T-cell (primary cell): ENCODE measurements at regions not wholly inside any gene's neighbourhood (a gene's known extent, or its start where the extent isn't known, plus 50 kb on each side); places are given as distances from the start of the nearest gene placed in this dataset.

Experiments used
- ATAC-seq, 4 experiments: fragments of 200-7000 bp in 3 of 4; fragments of 150-1000 bp in 1 of 4; cut with Tn5 transposase; replicated peaks in 1 of 4; 1 replicate in 3 of 4; 2 replicates in 1 of 4; pipeline ENCODE4 v1.10.0; 2021; ENCODE audit warnings: moderate library complexity in 3 of 4, mild to moderate bottlenecking in 2 of 4, moderate number of reproducible peaks in 1 of 4
- CTCF ChIA-PET, 2 donors: fragments of 300-600 bp; sonication (Branson Sonifier 250); formaldehyde crosslinking; loops; one replicate each; lab custom pipeline; 2022; ENCODE audit warnings: antibody characterized with exemption in 2 of 2; lab: Charles Lee
- POLR2A ChIA-PET, 2 donors: fragments of 300-600 bp; sonication (Branson Sonifier 250); formaldehyde crosslinking; loops; one replicate each; lab custom pipeline; 2022; ENCODE audit warnings: antibody characterized with exemption in 2 of 2; lab: Charles Lee
- DNase-seq, 35 experiments: peaks; one replicate each; pipeline versions ENCODE4 v3.0.0 to v3.0.0-alpha.2; 2013 to 2023
- H3K27ac ChIP-seq: one replicate; pipeline ENCODE4 v1.5.1; 2013; ENCODE audit warnings: low read length
- H3K27me3 ChIP-seq, 2 experiments: replicated peaks in 1 of 2; 1 replicate in 1 of 2; 2 replicates in 1 of 2; pipeline versions ENCODE4 v1.6.1 to v1.7.0; 2013; ENCODE audit warnings: low read length in 1 of 2, mixed read lengths in 1 of 2; ENCODE audit not compliant: control insufficient read depth in 2 of 2, insufficient read depth in 2 of 2; ENCODE audit errors: extremely low read depth in 1 of 2
- H3K36me3 ChIP-seq, 2 donors: 1 replicate in 1 of 2; 2 replicates in 1 of 2; pipeline versions ENCODE4 v1.6.1 to v1.7.0; 2013; ENCODE audit warnings: low read length in 1 of 2; ENCODE audit not compliant: control insufficient read depth in 2 of 2, insufficient read depth in 1 of 2; ENCODE audit errors: extremely low read depth in 1 of 2
- H3K4me1 ChIP-seq, 2 experiments: 1 replicate in 1 of 2; 2 replicates in 1 of 2; pipeline versions ENCODE4 v1.6.1 to v1.7.0; 2013; ENCODE audit warnings: low read length in 2 of 2, mixed read lengths in 1 of 2; ENCODE audit not compliant: insufficient read depth in 2 of 2, control insufficient read depth in 1 of 2; ENCODE audit errors: extremely low read depth in 1 of 2
- H3K4me3 ChIP-seq, 2 donors: 1 replicate in 1 of 2; 2 replicates in 1 of 2; pipeline versions ENCODE4 v1.5.1 to v1.7.0; 2013; ENCODE audit warnings: mild to moderate bottlenecking in 2 of 2, low read length in 1 of 2, moderate library complexity in 1 of 2; ENCODE audit not compliant: control insufficient read depth in 1 of 2; ENCODE audit errors: extremely low read depth in 1 of 2
- H3K9me3 ChIP-seq: 2 replicates; pipeline ENCODE4 v1.7.0; 2013
- H3K27ac Mint-ChIP-seq, 2 donors: one replicate each; pipeline ENCODE4 v1.8.0; 2020 to 2021; ENCODE audit warnings: mild to moderate bottlenecking in 2 of 2, mixed read lengths in 2 of 2
- H3K27me3 Mint-ChIP-seq, 2 donors: one replicate each; pipeline ENCODE4 v1.8.0; 2021 to 2022; ENCODE audit warnings: mixed read lengths in 2 of 2
- H3K36me3 Mint-ChIP-seq: one replicate; pipeline ENCODE4 v1.8.0; 2021; ENCODE audit warnings: mixed read lengths
- H3K4me1 Mint-ChIP-seq, 3 donors: one replicate each; pipeline ENCODE4 v1.8.0; 2020 to 2022; ENCODE audit warnings: mixed read lengths in 3 of 3, mild to moderate bottlenecking in 1 of 3
- H3K4me3 Mint-ChIP-seq, 3 donors: one replicate each; pipeline ENCODE4 v1.8.0; 2020 to 2022; ENCODE audit warnings: mild to moderate bottlenecking in 3 of 3, mixed read lengths in 3 of 3, moderate library complexity in 3 of 3
- H3K9me3 Mint-ChIP-seq, 3 donors: one replicate each; pipeline ENCODE4 v1.8.0; 2020 to 2022; ENCODE audit warnings: mixed read lengths in 3 of 3
- WGBS: methylation state at CpG from one replicate; pipeline ENCODE4 v1.1.5; 2013; ENCODE audit warnings: missing lambda C conversion rate; ENCODE audit not compliant: insufficient coverage; 5-methylcytosine and 5-hydroxymethylcytosine counted together

GRCh38 chr3:111301238-111301798 is 229.7 kb downstream of the NECTIN3 start:
- Histone ChIP-seq H3K36me3 (no peaks in the 10 kb centered on the region), H3K9me3 (no peaks in the 10 kb centered on the region), H3K27ac (no peak overlapping the region), H3K4me3 (no peak overlapping the region), H3K27me3 (no peaks in the 10 kb centered on the region), H3K4me1 (no peaks in the 10 kb centered on the region)
- no peaks in the 10 kb centered on the region for H3K36me3 Mint-ChIP-seq
- no peak overlapping the region for H3K4me3 Mint-ChIP-seq
- H3K9me3 Mint-ChIP-seq: no peaks in the 10 kb centered on the region
- CTCF ChIA-PET: no interaction called here
- DNase-seq: no peak
- POLR2A ChIA-PET: no interaction called here
- peaks cover 0 to 3% of the 10 kb centered on the region in 2 donors for H3K27me3 Mint-ChIP-seq
- peaks cover 12 to 18% (median 18%) of the 10 kb centered on the region in 3 donors for H3K4me1 Mint-ChIP-seq
- no peak overlapping the region for H3K27ac Mint-ChIP-seq
- no peak for ATAC-seq

GRCh38 chr3:111302063-111302462 is 230.4 kb downstream of the NECTIN3 start:
- Histone ChIP-seq H3K27ac (no peak overlapping the region), H3K4me1 (no peaks in the 10 kb centered on the region), H3K27me3 (no peaks in the 10 kb centered on the region), H3K9me3 (no peaks in the 10 kb centered on the region), H3K4me3 (no peak overlapping the region), H3K36me3 (no peaks in the 10 kb centered on the region)
- H3K4me3 Mint-ChIP-seq: no peak overlapping the region
- peaks cover 12 to 18% (median 13%) of the 10 kb centered on the region in 3 donors for H3K4me1 Mint-ChIP-seq
- H3K36me3 Mint-ChIP-seq: no peaks in the 10 kb centered on the region
- no peak for ATAC-seq
- no peak for DNase-seq
- H3K9me3 Mint-ChIP-seq: no peaks in the 10 kb centered on the region
- POLR2A ChIA-PET: no interaction called here
- CTCF ChIA-PET: no interaction called here
- no CpG with 5 or more reads among the region's 1 CpG for WGBS
- peaks cover 0 to 3% of the 10 kb centered on the region in 2 donors for H3K27me3 Mint-ChIP-seq
- H3K27ac Mint-ChIP-seq: no peak overlapping the region

DNA sequence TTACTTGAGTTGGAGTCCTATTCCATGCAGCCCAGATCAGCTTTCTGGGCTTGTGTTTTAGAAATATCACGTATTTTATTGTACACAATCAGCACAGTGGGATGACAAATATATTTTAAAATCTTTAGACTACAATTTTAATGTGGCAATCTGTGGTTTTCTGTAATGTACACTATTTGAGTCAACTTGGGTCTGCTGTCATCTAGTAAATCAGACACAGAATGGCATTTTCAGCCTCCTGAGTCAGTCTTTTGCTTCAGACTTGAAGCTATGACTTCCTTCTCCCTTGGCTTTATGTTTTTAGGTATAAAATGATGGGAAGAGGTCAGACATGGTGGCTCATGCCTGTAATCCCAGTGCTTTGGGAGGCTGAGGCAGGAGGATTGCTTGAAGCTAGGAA is 232.1 kb downstream of the NECTIN3 start:
- Histone ChIP-seq H3K9me3 (no peaks in the 10 kb centered on the region), H3K4me3 (no peak overlapping the region), H3K27ac (no peak overlapping the region), H3K36me3 (no peaks in the 10 kb centered on the region), H3K4me1 (no peaks in the 10 kb centered on the region), H3K27me3 (no peaks in the 10 kb centered on the region)
- Mint-ChIP-seq H3K36me3 (no peaks in the 10 kb centered on the region), H3K27me3 (peaks cover 0 to 3% of the 10 kb centered on the region in 2 donors), H3K4me3 (no peak overlapping the region), H3K4me1 (peaks cover 12 to 18% (median 13%) of the 10 kb centered on the region in 3 donors), H3K27ac (no peak overlapping the region), H3K9me3 (no peaks in the 10 kb centered on the region)
- POLR2A ChIA-PET: no interaction called here
- no peak for ATAC-seq
- DNase-seq: no peak
- WGBS: no CpG with 5 or more reads among the region's 1 CpG
- CTCF ChIA-PET: no interaction called here

- ATAC-seq (no peak), DNase-seq (no peak)
- no peak overlapping the region for H3K4me3 Mint-ChIP-seq
- Histone ChIP-seq H3K4me3 (no peak overlapping the region), H3K9me3 (no peaks in the 10 kb centered on the region), H3K4me1 (peaks cover 19 to 21% of the 10 kb centered on the region in 2 experiments), H3K27me3 (no peaks in the 10 kb centered on the region), H3K27ac (no peak overlapping the region), H3K36me3 (no peaks in the 10 kb centered on the region)
- H3K27me3 Mint-ChIP-seq: peaks cover 0 to 3% of the 10 kb centered on the region in 2 donors
- no peaks in the 10 kb centered on the region for H3K9me3 Mint-ChIP-seq
- POLR2A ChIA-PET: no interaction called here
- peaks cover 0 to 29% (median 0%) of the 10 kb centered on the region in 3 donors for H3K4me1 Mint-ChIP-seq
- CTCF ChIA-PET: no interaction called here
- H3K27ac Mint-ChIP-seq: no peak overlapping the region
- no peaks in the 10 kb centered on the region for H3K36me3 Mint-ChIP-seq
- WGBS: 100% methylated on average over 1 of the region's 1 CpG
Measured at GRCh38 chr3:111307676-111308075, 234.3 kb upstream of the CD96 start.

DNA sequence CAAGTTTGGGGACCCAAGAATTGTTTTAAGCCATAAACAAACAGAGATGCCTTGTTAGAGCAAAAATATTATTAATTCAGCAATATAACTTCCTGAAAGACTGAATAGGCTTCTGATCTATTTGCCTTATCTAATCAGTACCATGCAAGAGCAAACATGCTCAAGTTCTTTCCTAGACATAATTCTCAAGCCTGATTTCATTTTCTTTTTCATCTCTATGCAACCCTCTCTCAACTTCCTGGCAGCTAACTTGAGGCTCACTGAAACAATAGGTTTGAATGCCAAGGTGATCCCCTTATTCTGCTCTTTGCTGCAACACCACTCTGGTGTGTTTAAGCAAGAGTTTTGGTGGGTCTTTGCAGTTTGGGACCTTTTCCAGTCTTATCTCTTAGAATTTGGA is 230.9 kb upstream of the CD96 start:
- Mint-ChIP-seq H3K27me3 (no peaks in the 10 kb centered on the region), H3K9me3 (no peaks in the 10 kb centered on the region), H3K4me3 (peak overlapping the region in 2 of 3 donors; percentile 5 to 55), H3K4me1 (peaks cover 0 to 38% (median 0%) of the 10 kb centered on the region in 3 donors), H3K36me3 (no peaks in the 10 kb centered on the region), H3K27ac (peak overlapping the region; percentile 90 to 94)
- Histone ChIP-seq H3K27me3 (no peaks in the 10 kb centered on the region), H3K4me1 (peaks cover 31 to 38% of the 10 kb centered on the region in 2 experiments), H3K36me3 (no peaks in the 10 kb centered on the region), H3K27ac (peak overlapping the region; percentile 73), H3K9me3 (no peaks in the 10 kb centered on the region), H3K4me3 (no peak overlapping the region)
- DNase-seq: peak in 1 of 35 experiments; percentile 42
- ChIA-PET POLR2A (interaction anchor here (0.5 kb wide), 2 partner anchors 398 to 1824 kb away, joined by 3 to 4 read pairs; no protein-coding TSS in a partner anchor), CTCF (interaction anchor here in 1 of 2 donors (1.1 kb wide), 1 partner anchor 240 kb away, joined by 3 read pairs; no protein-coding TSS in a partner anchor)
- ATAC-seq: peak; percentile 58 to 78 (median 68)

DNA sequence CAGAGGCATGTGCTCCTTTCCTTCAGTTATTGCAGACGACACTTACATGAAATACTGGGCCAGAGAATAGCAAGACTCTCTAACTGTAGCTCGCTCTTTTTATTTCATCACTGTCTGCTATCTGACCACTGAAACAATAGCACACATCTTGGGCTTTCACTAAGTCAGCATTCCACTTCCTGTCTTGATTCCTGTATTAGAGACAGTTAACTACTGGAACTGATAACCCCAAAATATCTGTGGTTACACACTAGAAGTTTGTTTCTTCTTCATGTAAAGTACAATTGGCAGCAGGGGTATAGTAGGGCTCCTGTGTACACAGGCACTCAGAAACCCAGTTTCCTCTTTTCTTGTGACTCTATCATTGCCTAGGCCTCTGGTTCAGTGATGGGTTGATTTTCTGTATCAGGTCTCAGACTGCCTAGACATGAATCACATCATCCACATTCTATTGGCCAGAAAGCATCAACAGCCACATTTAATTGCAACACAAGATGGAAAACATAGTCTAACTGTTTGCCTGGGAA is 230.2 kb upstream of the CD96 start:
- peak overlapping the region in 2 of 3 donors; percentile 0 to 55 for H3K4me3 Mint-ChIP-seq
- Histone ChIP-seq H3K4me3 (no peak overlapping the region), H3K9me3 (no peaks in the 10 kb centered on the region), H3K27me3 (no peaks in the 10 kb centered on the region), H3K4me1 (peaks cover 31 to 38% of the 10 kb centered on the region in 2 experiments), H3K36me3 (no peaks in the 10 kb centered on the region), H3K27ac (peak overlapping the region; percentile 73)
- no peaks in the 10 kb centered on the region for H3K27me3 Mint-ChIP-seq
- DNase-seq (peak in 1 of 35 experiments; percentile 27), ATAC-seq (peak; percentile 58 to 73 (median 64))
- H3K4me1 Mint-ChIP-seq: peaks cover 0 to 38% (median 0%) of the 10 kb centered on the region in 3 donors
- no peaks in the 10 kb centered on the region for H3K9me3 Mint-ChIP-seq
- peak overlapping the region; percentile 90 to 94 for H3K27ac Mint-ChIP-seq
- no peaks in the 10 kb centered on the region for H3K36me3 Mint-ChIP-seq
- 6% methylated on average over 2 of the region's 2 CpGs for WGBS
- CTCF ChIA-PET: interaction anchor here in 1 of 2 donors (0.8 kb wide), 1 partner anchor 19 kb away, joined by 3 read pairs; no protein-coding TSS in a partner anchor
- POLR2A ChIA-PET: interaction anchor here (0.5 kb wide), 2 partner anchors 397 to 1825 kb away, joined by 3 to 4 read pairs; no protein-coding TSS in a partner anchor
